GM20000 (cell line): ENCODE measurements at regions not wholly inside any gene's neighbourhood (a gene's known extent, or its start where the extent isn't known, plus 50 kb on each side); places are given as distances from the start of the nearest gene placed in this dataset.

Experiments
- DNase-seq: peaks from one replicate; pipeline ENCODE4 v3.0.0; 2012; ENCODE audit warnings: low spot score
- TF ChIP-seq, protein P1 (sequence below): IDR thresholded peaks from 2 replicates; pipeline ENCODE4 v1.5.1; 2012; ENCODE audit warnings: mild to moderate bottlenecking, control low read depth; ENCODE audit errors: extremely low read depth, missing control alignments

DNA sequence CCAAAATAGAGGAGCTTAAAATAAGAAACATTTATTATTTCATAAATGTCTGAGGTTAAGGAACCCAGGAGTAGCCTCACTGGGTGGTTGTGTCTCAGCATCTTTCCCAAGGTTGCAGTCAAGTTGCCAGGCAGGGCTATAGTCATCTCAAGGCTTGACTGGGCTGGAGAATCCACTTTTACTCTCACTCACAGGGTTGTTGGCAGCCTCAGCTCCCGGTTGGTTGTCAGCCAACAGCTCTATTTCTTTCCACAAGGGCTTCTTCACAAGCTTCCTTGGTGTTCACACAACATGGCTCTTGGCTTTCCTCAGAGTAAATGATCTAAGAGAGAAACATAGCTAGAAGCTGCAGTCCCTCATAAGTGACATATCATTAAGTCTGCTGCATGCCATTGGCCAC lies 55.6 kb upstream of the TEX51 start:
- TF ChIP-seq, protein P1, sequence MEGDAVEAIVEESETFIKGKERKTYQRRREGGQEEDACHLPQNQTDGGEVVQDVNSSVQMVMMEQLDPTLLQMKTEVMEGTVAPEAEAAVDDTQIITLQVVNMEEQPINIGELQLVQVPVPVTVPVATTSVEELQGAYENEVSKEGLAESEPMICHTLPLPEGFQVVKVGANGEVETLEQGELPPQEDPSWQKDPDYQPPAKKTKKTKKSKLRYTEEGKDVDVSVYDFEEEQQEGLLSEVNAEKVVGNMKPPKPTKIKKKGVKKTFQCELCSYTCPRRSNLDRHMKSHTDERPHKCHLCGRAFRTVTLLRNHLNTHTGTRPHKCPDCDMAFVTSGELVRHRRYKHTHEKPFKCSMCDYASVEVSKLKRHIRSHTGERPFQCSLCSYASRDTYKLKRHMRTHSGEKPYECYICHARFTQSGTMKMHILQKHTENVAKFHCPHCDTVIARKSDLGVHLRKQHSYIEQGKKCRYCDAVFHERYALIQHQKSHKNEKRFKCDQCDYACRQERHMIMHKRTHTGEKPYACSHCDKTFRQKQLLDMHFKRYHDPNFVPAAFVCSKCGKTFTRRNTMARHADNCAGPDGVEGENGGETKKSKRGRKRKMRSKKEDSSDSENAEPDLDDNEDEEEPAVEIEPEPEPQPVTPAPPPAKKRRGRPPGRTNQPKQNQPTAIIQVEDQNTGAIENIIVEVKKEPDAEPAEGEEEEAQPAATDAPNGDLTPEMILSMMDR, result no peak
- no peak for DNase-seq

DNA sequence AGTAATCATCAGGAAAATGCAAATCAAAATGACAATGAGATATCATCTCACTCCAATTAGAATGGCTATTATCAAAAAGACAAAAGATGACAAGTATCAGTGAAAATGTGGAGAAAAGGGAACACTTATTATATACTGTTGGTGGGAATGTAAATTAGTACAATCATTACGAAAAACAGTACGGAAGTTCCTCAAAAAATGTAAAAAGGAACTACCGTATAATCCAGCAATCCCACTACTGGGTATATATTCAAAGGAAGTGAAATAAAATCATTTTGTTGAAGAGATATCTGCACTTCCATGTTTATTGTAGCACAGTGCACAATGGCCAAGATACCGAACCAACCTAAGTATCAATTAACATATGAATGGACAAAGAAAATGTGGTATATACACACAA lies 52.4 kb upstream of the TEX51 start:
- TF ChIP-seq, protein P1, result no peak
- no peak for DNase-seq
